Brain microvascular endothelial cell (primary cell): ENCODE measurements at regions not wholly inside any gene's neighbourhood (a gene's known extent, or its start where the extent isn't known, plus 50 kb on each side); places are given as distances from the start of the nearest gene placed in this dataset.

Experiments used
- DNase-seq: peaks from one replicate; pipeline ENCODE4 v3.0.0-alpha.2; 2020
- H3K27ac ChIP-seq: fragments of 250-450 bp; sonication (Bioruptor Pico); 2 replicates; pipeline ENCODE4 v1.5.1; 2020; ENCODE audit warnings: mild to moderate bottlenecking, moderate library complexity
- H3K27me3 ChIP-seq: fragments of 250-450 bp; sonication (Bioruptor Pico); replicated peaks from 2 replicates; pipeline ENCODE4 v1.5.1; 2020; ENCODE audit warnings: mild to moderate bottlenecking
- H3K36me3 ChIP-seq: fragments of 250-450 bp; sonication (Bioruptor Pico); replicated peaks from 2 replicates; pipeline ENCODE4 v1.5.1; 2020; ENCODE audit warnings: mild to moderate bottlenecking
- H3K4me3 ChIP-seq: 2 replicates; pipeline ENCODE4 v1.5.1; 2011; ENCODE audit warnings: low read depth, mild to moderate bottlenecking, control low read depth, low read length, moderate library complexity
- CTCF ChIP-seq: IDR thresholded peaks from 2 replicates; pipeline ENCODE4 v1.5.1; 2011; ENCODE audit warnings: low read depth, mild to moderate bottlenecking, moderate library complexity, low read length, control low read depth, inconsistent platforms; ENCODE audit errors: missing control alignments
- in situ Hi-C: cut with HindIII; loops from 2 replicates; pipeline ENCODE4 v1.10.0; 2017; ENCODE audit warnings: low sequenced_read_pairs, low pct_ligation_motif_present

GRCh38 chr3:23052620-23053019 is 150.5 kb upstream of the UBE2E2 start:
- TF ChIP-seq CTCF: peak; percentile 39
- Histone ChIP-seq H3K36me3 (no peaks in the 10 kb centered on the region), H3K4me3 (no peak overlapping the region), H3K27me3 (no peaks in the 10 kb centered on the region), H3K27ac (no peak overlapping the region)
- peak; percentile 59 for DNase-seq
- in situ Hi-C loops: no loop called here

GRCh38 chr3:23055733-23056376 is 147.3 kb upstream of the UBE2E2 start:
- in situ Hi-C loops: no loop called here
- Histone ChIP-seq H3K27ac (peak overlapping the region; percentile 60), H3K27me3 (no peaks in the 10 kb centered on the region), H3K4me3 (no peak overlapping the region), H3K36me3 (no peaks in the 10 kb centered on the region)
- peak; percentile 68 for DNase-seq
- no peak for TF ChIP-seq CTCF

- H3K27ac ChIP-seq: no peak overlapping the region
- in situ Hi-C loops: no loop called here
- no peak overlapping the region for H3K4me3 ChIP-seq
- no peak for DNase-seq
- no peak for TF ChIP-seq CTCF
- no peaks in the 10 kb centered on the region for H3K36me3 ChIP-seq
- H3K27me3 ChIP-seq: no peaks in the 10 kb centered on the region
Measured at GRCh38 chr3:23062582-23062981, 140.5 kb upstream of the UBE2E2 start.

- H3K4me3 ChIP-seq: no peak overlapping the region
- H3K27me3 ChIP-seq: no peaks in the 10 kb centered on the region
- H3K36me3 ChIP-seq: no peaks in the 10 kb centered on the region
- in situ Hi-C loops: no loop called here
- TF ChIP-seq CTCF: no peak
- no peak overlapping the region for H3K27ac ChIP-seq
- DNase-seq: no peak
Measured at GRCh38 chr3:23062982-23063381, 140.1 kb upstream of the UBE2E2 start.

- Histone ChIP-seq H3K27ac (no peak overlapping the region), H3K27me3 (no peaks in the 10 kb centered on the region), H3K4me3 (no peak overlapping the region), H3K36me3 (no peaks in the 10 kb centered on the region)
- no peak for DNase-seq
- no peak for TF ChIP-seq CTCF
- in situ Hi-C loops: no loop called here
Measured at GRCh38 chr3:23067116-23067515, 136.0 kb upstream of the UBE2E2 start.

GRCh38 chr3:23068016-23068728 is 135.0 kb upstream of the UBE2E2 start:
- TF ChIP-seq CTCF: no peak
- in situ Hi-C loops: no loop called here
- H3K27ac ChIP-seq: no peak overlapping the region
- DNase-seq: no peak
- H3K36me3 ChIP-seq: no peaks in the 10 kb centered on the region
- no peaks in the 10 kb centered on the region for H3K27me3 ChIP-seq
- no peak overlapping the region for H3K4me3 ChIP-seq
